Smooth muscle cell (in vitro differentiated cells): ENCODE measurements at regions not wholly inside any gene's neighbourhood (a gene's known extent, or its start where the extent isn't known, plus 50 kb on each side); places are given as distances from the start of the nearest gene placed in this dataset.

ENCODE experiments used
- DNase-seq: peaks from one replicate; lab custom pipeline; 2025; ENCODE audit not compliant: unreplicated experiment; lab: John Stamatoyannopoulos, UW
- H2AFZ ChIP-seq: fragments of 200-600 bp; sonication (generic); 2 replicates; pipeline ENCODE4 v1.6.0; 2016; ENCODE audit warnings: antibody characterized with exemption, low read depth, mild to moderate bottlenecking
- H3F3A ChIP-seq: fragments of 200-600 bp; sonication (generic); 2 replicates; pipeline ENCODE4 v1.6.0; 2017; ENCODE audit warnings: antibody characterized with exemption, low read depth
- H3K27ac ChIP-seq: fragments of 200-600 bp; sonication (generic); 2 replicates; pipeline ENCODE4 v1.5.1; 2016; ENCODE audit warnings: low read depth, mild to moderate bottlenecking
- H3K27me3 ChIP-seq: fragments of 200-600 bp; sonication (generic); 2 replicates; pipeline ENCODE4 v1.6.1; 2016; ENCODE audit warnings: low read depth, mild to moderate bottlenecking
- H3K36me3 ChIP-seq: fragments of 200-600 bp; sonication (generic); 2 replicates; pipeline ENCODE4 v1.5.1; 2016; ENCODE audit warnings: low read depth
- H3K4me1 ChIP-seq: fragments of 200-600 bp; sonication (generic); 2 replicates; pipeline ENCODE4 v1.5.1; 2016; ENCODE audit warnings: low read depth
- H3K4me2 ChIP-seq: fragments of 200-600 bp; sonication (generic); 2 replicates; pipeline ENCODE4 v1.6.0; 2016; ENCODE audit warnings: mild to moderate bottlenecking
- H3K4me3 ChIP-seq: fragments of 200-600 bp; sonication (generic); 2 replicates; pipeline ENCODE4 v1.5.1; 2016; ENCODE audit warnings: mild to moderate bottlenecking
- H3K79me2 ChIP-seq: fragments of 200-600 bp; sonication (generic); 2 replicates; pipeline ENCODE4 v1.6.0; 2016; ENCODE audit warnings: low read depth, mild to moderate bottlenecking
- H3K9ac ChIP-seq: fragments of 200-600 bp; sonication (generic); 2 replicates; pipeline ENCODE4 v1.6.0; 2016; ENCODE audit warnings: low read depth
- H3K9me3 ChIP-seq: fragments of 200-600 bp; sonication (generic); replicated peaks from 2 replicates; pipeline ENCODE4 v1.5.1; 2016; ENCODE audit warnings: low read depth
- H4K20me1 ChIP-seq: fragments of 200-600 bp; sonication (generic); 2 replicates; pipeline ENCODE4 v1.6.0; 2016; ENCODE audit warnings: low read depth
- CTCF ChIP-seq: fragments of 200-600 bp; sonication (generic); IDR thresholded peaks from 2 replicates; pipeline ENCODE4 v1.5.1; 2017; ENCODE audit warnings: borderline replicate concordance, mild to moderate bottlenecking, antibody characterized with exemption; ENCODE audit not compliant: insufficient read depth, poor library complexity, severe bottlenecking
- WGBS: methylation state at CpG from one replicate; pipeline ENCODE4 v1.1.7; 2016; ENCODE audit warnings: low lambda C conversion rate; 5-methylcytosine and 5-hydroxymethylcytosine counted together

GRCh38 chr1:23634840-23635651 is 56.6 kb upstream of the RPL11 start:
- Histone ChIP-seq H4K20me1 (no peaks in the 10 kb centered on the region), H3K4me1 (peaks cover 13% of the 10 kb centered on the region), H3K4me2 (peak overlapping the region; percentile 91), H3K36me3 (no peaks in the 10 kb centered on the region), H3K79me2 (no peaks in the 10 kb centered on the region), H3K4me3 (peak overlapping the region; percentile 66), H3F3A (no peaks in the 10 kb centered on the region), H2AFZ (peak overlapping the region; percentile 99), H3K9me3 (no peaks in the 10 kb centered on the region), H3K27ac (peak overlapping the region; percentile 82), H3K9ac (peak overlapping the region; percentile 55), H3K27me3 (no peaks in the 10 kb centered on the region)
- DNase-seq, result peak; percentile 26
- WGBS, result 36% methylated on average over 17 of the region's 17 CpGs
- TF ChIP-seq CTCF, result peak; percentile 79

DNA sequence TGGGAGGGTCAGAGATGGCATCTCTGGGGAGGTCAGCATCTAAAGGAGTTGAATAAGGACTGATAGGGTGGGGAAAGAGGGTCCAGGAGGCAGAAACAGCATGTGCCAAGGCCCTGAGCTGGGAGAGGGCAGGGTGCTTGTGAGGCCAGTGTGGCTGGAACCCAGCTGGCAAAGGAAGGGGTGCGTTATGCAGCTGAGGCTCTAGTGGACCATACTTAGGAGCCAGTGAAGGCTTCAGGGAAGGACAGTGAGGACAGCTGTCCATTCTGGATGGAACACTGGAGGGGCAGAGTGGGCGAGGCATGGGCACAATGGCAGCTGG is 57.1 kb upstream of the RPL11 start:
- H3K36me3 ChIP-seq, result no peaks in the 10 kb centered on the region
- no peak overlapping the region for H3K4me3 ChIP-seq
- no peak overlapping the region for H3K27ac ChIP-seq
- no peaks in the 10 kb centered on the region for H3K27me3 ChIP-seq
- H3K9ac ChIP-seq, result no peak overlapping the region
- H3K4me1 ChIP-seq, result peaks cover 13% of the 10 kb centered on the region
- H2AFZ ChIP-seq, result peak overlapping the region; percentile 99
- no peak for TF ChIP-seq CTCF
- no peaks in the 10 kb centered on the region for H4K20me1 ChIP-seq
- WGBS, result 81% methylated on average over 2 of the region's 2 CpGs
- no peaks in the 10 kb centered on the region for H3F3A ChIP-seq
- H3K4me2 ChIP-seq, result peak overlapping the region; percentile 91
- H3K9me3 ChIP-seq, result no peaks in the 10 kb centered on the region
- no peaks in the 10 kb centered on the region for H3K79me2 ChIP-seq
- DNase-seq, result no peak

DNA sequence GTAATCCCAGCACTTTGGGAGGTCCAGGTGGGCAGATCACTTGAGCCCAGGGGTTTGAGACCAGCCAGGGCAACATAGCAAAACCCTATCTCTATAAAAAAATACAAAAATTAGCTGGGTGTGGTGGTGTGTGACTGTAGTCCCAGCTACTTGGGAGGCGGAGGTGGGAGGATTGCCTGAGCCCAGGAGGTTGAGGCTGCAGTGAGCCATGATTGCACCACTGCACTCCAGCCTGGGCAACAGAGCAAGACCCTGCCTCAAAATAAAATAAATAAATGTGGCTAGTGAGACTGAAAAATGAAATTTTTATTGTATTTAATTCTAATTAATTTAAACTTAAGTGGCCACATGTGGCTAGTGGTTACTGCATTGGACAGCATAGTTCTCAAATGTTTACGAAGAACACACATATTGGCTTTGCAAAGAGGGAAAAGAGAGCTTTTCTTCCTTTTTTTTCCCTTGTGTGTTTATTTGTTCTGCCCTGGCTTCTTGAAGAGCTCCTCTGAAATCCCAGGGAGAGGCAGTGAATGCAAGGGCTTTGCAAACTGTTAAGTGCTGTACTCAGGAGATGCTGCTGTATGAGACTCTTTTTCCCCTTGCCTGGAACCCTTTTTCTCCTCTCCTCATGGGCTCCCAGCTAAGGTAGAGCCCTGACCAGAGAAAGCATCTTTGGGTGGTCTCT is 59.0 kb upstream of the RPL11 start:
- no peak overlapping the region for H2AFZ ChIP-seq
- no peaks in the 10 kb centered on the region for H3K27me3 ChIP-seq
- H4K20me1 ChIP-seq, result no peaks in the 10 kb centered on the region
- 90% methylated on average over 2 of the region's 2 CpGs for WGBS
- no peaks in the 10 kb centered on the region for H3F3A ChIP-seq
- no peaks in the 10 kb centered on the region for H3K79me2 ChIP-seq
- H3K9ac ChIP-seq, result no peak overlapping the region
- no peak overlapping the region for H3K27ac ChIP-seq
- H3K4me3 ChIP-seq, result no peak overlapping the region
- H3K4me2 ChIP-seq, result no peak overlapping the region
- TF ChIP-seq CTCF, result no peak
- no peaks in the 10 kb centered on the region for H3K36me3 ChIP-seq
- H3K9me3 ChIP-seq, result no peaks in the 10 kb centered on the region
- peaks cover 6% of the 10 kb centered on the region for H3K4me1 ChIP-seq
- no peak for DNase-seq
